ENCODE measurements at regions not wholly inside any gene's neighbourhood (a gene's known extent, or its start where the extent isn't known, plus 50 kb on each side); places are given as distances from the start of the nearest gene placed in this dataset.

- Histone ChIP-seq H3K36me3 (ENCODE audit: insufficient read depth, low read length) (no peaks in the 10 kb centered on the region), H3K27me3 (ENCODE audit: insufficient read depth, low read length, poor library complexity, severe bottlenecking) (no peaks in the 10 kb centered on the region), H3K4me3 (ENCODE audit: low read length) (no peak overlapping the region), H3K9me3 (ENCODE audit: low read length) (no peaks in the 10 kb centered on the region), H3K27ac (ENCODE audit: low read depth, low read length) (no peak overlapping the region), H3K4me1 (ENCODE audit: insufficient read depth, low read length) (no peaks in the 10 kb centered on the region)
- peak overlapping the region in 1 of 8 donors; percentile 52 for H3K27ac Mint-ChIP-seq
- H3K36me3 Mint-ChIP-seq, result no peaks in the 10 kb centered on the region
- DNase-seq, result no peak
- H3K4me1 Mint-ChIP-seq, result no peaks in the 10 kb centered on the region
- ChIA-PET CTCF (no interaction called here), POLR2A (no interaction called here)
- no peak overlapping the region for H3K4me3 Mint-ChIP-seq
- no peaks in the 10 kb centered on the region for H3K9me3 Mint-ChIP-seq
- peaks cover 0 to 4% of the 10 kb centered on the region in 2 donors for H3K27me3 Mint-ChIP-seq
These were observed 171.0 kb downstream of the ANAPC1 start for GRCh38 chr2:111712940-111713515.

GRCh38 chr2:111715987-111716904 is 167.7 kb downstream of the ANAPC1 start:
- POLR2A ChIA-PET, result no interaction called here
- no peaks in the 10 kb centered on the region for H3K27me3 ChIP-seq (ENCODE audit: insufficient read depth, low read length, poor library complexity, severe bottlenecking)
- H3K27me3 Mint-ChIP-seq, result no peaks in the 10 kb centered on the region
- H3K9me3 Mint-ChIP-seq, result no peaks in the 10 kb centered on the region
- no peak overlapping the region for H3K4me3 ChIP-seq (ENCODE audit: low read length)
- H3K9me3 ChIP-seq (ENCODE audit: low read length), result no peaks in the 10 kb centered on the region
- no peak overlapping the region for H3K27ac Mint-ChIP-seq
- H3K36me3 Mint-ChIP-seq, result no peaks in the 10 kb centered on the region
- H3K4me1 ChIP-seq (ENCODE audit: insufficient read depth, low read length), result no peaks in the 10 kb centered on the region
- CTCF ChIA-PET, result no interaction called here
- H3K4me3 Mint-ChIP-seq, result no peak overlapping the region
- no peak overlapping the region for H3K27ac ChIP-seq (ENCODE audit: low read depth, low read length)
- no peaks in the 10 kb centered on the region for H3K36me3 ChIP-seq (ENCODE audit: insufficient read depth, low read length)
- H3K4me1 Mint-ChIP-seq, result no peaks in the 10 kb centered on the region
- DNase-seq, result no peak

- H3K9me3 Mint-ChIP-seq, result no peaks in the 10 kb centered on the region
- H3K36me3 Mint-ChIP-seq, result no peaks in the 10 kb centered on the region
- no peaks in the 10 kb centered on the region for H3K27me3 ChIP-seq (ENCODE audit: insufficient read depth, low read length, poor library complexity, severe bottlenecking)
- H3K4me3 ChIP-seq (ENCODE audit: low read length), result no peak overlapping the region
- no peaks in the 10 kb centered on the region for H3K4me1 Mint-ChIP-seq
- CTCF ChIA-PET, result no interaction called here
- DNase-seq, result no peak
- no peaks in the 10 kb centered on the region for H3K27me3 Mint-ChIP-seq
- H3K9me3 ChIP-seq (ENCODE audit: low read length), result no peaks in the 10 kb centered on the region
- no peak overlapping the region for H3K4me3 Mint-ChIP-seq
- POLR2A ChIA-PET, result no interaction called here
- H3K4me1 ChIP-seq (ENCODE audit: insufficient read depth, low read length), result no peaks in the 10 kb centered on the region
- no peak overlapping the region for H3K27ac Mint-ChIP-seq
- no peak overlapping the region for H3K27ac ChIP-seq (ENCODE audit: low read depth, low read length)
- no peaks in the 10 kb centered on the region for H3K36me3 ChIP-seq (ENCODE audit: insufficient read depth, low read length)
These were observed 166.9 kb downstream of the ANAPC1 start for GRCh38 chr2:111716905-111717775.

All from CD8-positive, alpha-beta memory T cell (primary cell).